IMR-90 (cell line): ENCODE measurements at regions not wholly inside any gene's neighbourhood (a gene's known extent, or its start where the extent isn't known, plus 50 kb on each side); places are given as distances from the start of the nearest gene placed in this dataset.

Source experiments
- ATAC-seq: fragments of 200-7000 bp; cut with Tn5 transposase; 2 replicates; pipeline ENCODE4 v1.9.1; 2020; ENCODE audit warnings: low read depth, mild to moderate bottlenecking, moderate library complexity
- BruUV-seq: library from RNA; stranded (reverse); fragments of 400-500 nt; replicated peaks from 2 replicates; lab custom pipeline; 2021; lab: Mats Ljungman, UMichigan
- CTCF ChIA-PET: fragments of 300-600 bp; formaldehyde crosslinking; extraction: SDS; loops from one replicate; lab custom pipeline; 2021; ENCODE audit warnings: antibody characterized with exemption; lab: Yijun Ruan, JAX
- POLR2A ChIA-PET: fragments of 300-600 bp; sonication (Branson Sonifier 250); formaldehyde crosslinking; loops from one replicate; lab custom pipeline; 2022; ENCODE audit warnings: antibody characterized with exemption; ENCODE audit not compliant: unreplicated experiment; lab: Charles Lee
- DNase-seq: peaks from one replicate; pipeline ENCODE4 v3.0.0; 2013
- H2AFZ ChIP-seq: replicated peaks from 2 replicates; pipeline ENCODE3; 2013; ENCODE audit warnings: low read length, mild to moderate bottlenecking; ENCODE audit not compliant: poor library complexity
- H2AK5ac ChIP-seq: 2 replicates; pipeline ENCODE4 v1.6.1; 2013; ENCODE audit warnings: low read depth, low read length, inconsistent platforms
- H2AK9ac ChIP-seq: replicated peaks from 2 replicates; pipeline ENCODE3; 2013; ENCODE audit warnings: mild to moderate bottlenecking, low read depth, low read length, moderate library complexity; ENCODE audit not compliant: poor library complexity
- H2BK120ac ChIP-seq: 2 replicates; pipeline ENCODE4 v1.6.1; 2013; ENCODE audit warnings: low read depth, low read length, inconsistent platforms
- H2BK15ac ChIP-seq: 3 replicates; pipeline ENCODE4 v1.6.1; 2013; ENCODE audit warnings: low read depth, low read length, inconsistent platforms
- H2BK20ac ChIP-seq: 2 replicates; pipeline ENCODE4 v1.6.1; 2013; ENCODE audit warnings: low read depth, mild to moderate bottlenecking, inconsistent platforms, low read length, moderate library complexity
- H2BK5ac ChIP-seq: 2 replicates; pipeline ENCODE4 v1.6.1; 2013; ENCODE audit warnings: mild to moderate bottlenecking, low read depth, low read length, inconsistent platforms; ENCODE audit not compliant: poor library complexity, severe bottlenecking
- H3K14ac ChIP-seq: replicated peaks from 2 replicates; pipeline ENCODE4 v1.6.1; 2013; ENCODE audit warnings: low read depth, low read length, inconsistent platforms
- H3K18ac ChIP-seq: 2 replicates; pipeline ENCODE4 v1.6.1; 2013; ENCODE audit warnings: low read depth, low read length, control low read depth
- H3K23ac ChIP-seq: 2 replicates; pipeline ENCODE4 v1.6.1; 2013; ENCODE audit warnings: low read depth, low read length, inconsistent platforms
- H3K27ac ChIP-seq: 2 replicates; pipeline ENCODE4 v1.5.1; 2013; ENCODE audit warnings: mild to moderate bottlenecking, control low read depth, low read length; ENCODE audit not compliant: insufficient read depth
- H3K27me3 ChIP-seq: 2 replicates; pipeline ENCODE4 v1.6.1; 2013; ENCODE audit warnings: low read length; ENCODE audit not compliant: control insufficient read depth, insufficient read depth
- H3K36me3 ChIP-seq: 2 replicates; pipeline ENCODE4 v1.6.1; 2013; ENCODE audit warnings: low read length, mixed read lengths; ENCODE audit not compliant: control insufficient read depth, insufficient read depth
- H3K4ac ChIP-seq: 2 replicates; pipeline ENCODE4 v1.6.1; 2013; ENCODE audit warnings: low read depth, low read length, inconsistent platforms
- H3K4me1 ChIP-seq: 2 replicates; pipeline ENCODE4 v1.6.1; 2013; ENCODE audit warnings: low read length, mixed read lengths; ENCODE audit not compliant: control insufficient read depth, insufficient read depth
- H3K4me2 ChIP-seq: 2 replicates; pipeline ENCODE4 v1.6.1; 2013; ENCODE audit warnings: low read depth, mild to moderate bottlenecking, control low read depth, low read length, moderate library complexity
- H3K4me3 ChIP-seq: 2 replicates; pipeline ENCODE4 v1.5.1; 2013; ENCODE audit warnings: low read depth, mild to moderate bottlenecking, control low read depth, low read length, moderate library complexity; ENCODE audit not compliant: insufficient read depth
- H3K56ac ChIP-seq: 2 replicates; pipeline ENCODE4 v1.6.1; 2013; ENCODE audit warnings: low read length, inconsistent platforms; ENCODE audit not compliant: insufficient read depth; ENCODE audit errors: extremely low read depth
- H3K79me1 ChIP-seq, 2 experiments: 2 replicates each; pipeline ENCODE4 v1.6.1; 2013; ENCODE audit warnings: low read length in 2 of 2, inconsistent platforms in 1 of 2, low read depth in 1 of 2
- H3K9ac ChIP-seq: 2 replicates; pipeline ENCODE4 v1.6.1; 2013; ENCODE audit warnings: low read depth, low read length, control low read depth
- H3K9me1 ChIP-seq: 2 replicates; pipeline ENCODE4 v1.6.1; 2013; ENCODE audit warnings: low read length, inconsistent platforms; ENCODE audit not compliant: insufficient read depth
- H3K9me3 ChIP-seq: 2 replicates; pipeline ENCODE4 v1.6.1; 2013; ENCODE audit warnings: low read length; ENCODE audit not compliant: control insufficient read depth, insufficient read depth
- H4K20me1 ChIP-seq: 2 replicates; pipeline ENCODE4 v1.6.1; 2013; ENCODE audit warnings: low read length, inconsistent platforms; ENCODE audit not compliant: insufficient read depth
- H4K5ac ChIP-seq: 2 replicates; pipeline ENCODE4 v1.6.1; 2013; ENCODE audit warnings: mild to moderate bottlenecking, low read depth, low read length, control low read depth
- H4K8ac ChIP-seq, 2 experiments: 2 replicates each; pipeline ENCODE4 v1.6.1; 2013; ENCODE audit warnings: low read depth in 2 of 2, low read length in 2 of 2, control low read depth in 1 of 2, inconsistent platforms in 1 of 2
- H4K91ac ChIP-seq: 2 replicates; pipeline ENCODE4 v1.6.1; 2013; ENCODE audit warnings: low read depth, low read length, inconsistent platforms; ENCODE audit not compliant: insufficient read depth
- BHLHE40 ChIP-seq: fragments of 150-350 bp; IDR thresholded peaks from 2 replicates; pipeline ENCODE4 v1.6.1; 2016; ENCODE audit warnings: mild to moderate bottlenecking, low read depth, low read length
- CEBPB ChIP-seq: IDR thresholded peaks from 2 replicates; pipeline ENCODE4 v1.6.1; 2012; ENCODE audit warnings: low read depth, low read length, improper control_type of control experiment
- CHD1 ChIP-seq: IDR thresholded peaks from 2 replicates; pipeline ENCODE4 v1.6.1; 2012; ENCODE audit warnings: low read depth, low read length, improper control_type of control experiment
- CTCF ChIP-seq: conservative IDR thresholded peaks from 2 replicates; pipeline ENCODE4 v1.5.1; 2012; ENCODE audit warnings: mild to moderate bottlenecking, low read depth, low read length, improper control_type of control experiment
- FOS ChIP-seq: fragments of 150-350 bp; IDR thresholded peaks from 2 replicates; pipeline ENCODE4 v1.6.1; 2016; ENCODE audit warnings: low read depth, low read length
- MAZ ChIP-seq: IDR thresholded peaks from 2 replicates; pipeline ENCODE4 v1.6.1; 2012; ENCODE audit warnings: low read depth, mild to moderate bottlenecking, low read length, improper control_type of control experiment, moderate library complexity, borderline replicate concordance
- MXI1 ChIP-seq: IDR thresholded peaks from 2 replicates; pipeline ENCODE4 v1.6.1; 2012; ENCODE audit warnings: low read depth, mild to moderate bottlenecking, low read length, moderate library complexity, borderline replicate concordance
- NFE2L2 ChIP-seq: fragments of 150-350 bp; IDR thresholded peaks from 2 replicates; pipeline ENCODE4 v1.6.1; 2016; ENCODE audit warnings: low read depth, mild to moderate bottlenecking, low read length
- POLR2A ChIP-seq: IDR thresholded peaks from 2 replicates; pipeline ENCODE4 v1.6.1; 2012; ENCODE audit warnings: mild to moderate bottlenecking, low read depth, low read length
- RAD21 ChIP-seq: IDR thresholded peaks from 2 replicates; pipeline ENCODE4 v1.6.1; 2012; ENCODE audit warnings: low read length, improper control_type of control experiment
- RCOR1 ChIP-seq: IDR thresholded peaks from 2 replicates; pipeline ENCODE4 v1.6.1; 2012; ENCODE audit warnings: mild to moderate bottlenecking, low read length, improper control_type of control experiment; ENCODE audit not compliant: insufficient replicate concordance
- RFX5 ChIP-seq: IDR thresholded peaks from 2 replicates; pipeline ENCODE4 v1.8.0; 2012; ENCODE audit warnings: low read depth, mild to moderate bottlenecking, low read length, moderate library complexity
- SMC3 ChIP-seq: fragments of 150-350 bp; IDR thresholded peaks from 2 replicates; pipeline ENCODE4 v1.6.1; 2016; ENCODE audit warnings: low read depth, mild to moderate bottlenecking, antibody characterized with exemption, low read length, moderate library complexity
- USF2 ChIP-seq: fragments of 150-350 bp; IDR thresholded peaks from 2 replicates; pipeline ENCODE4 v1.6.1; 2017; ENCODE audit warnings: mild to moderate bottlenecking, antibody characterized with exemption, low read length, low read depth
- WGBS, 2 experiments: methylation state at CpG; one replicate each; pipeline versions ENCODE4 v1.1.5 to v1.1.7; 2013; ENCODE audit warnings: missing lambda C conversion rate in 2 of 2; ENCODE audit not compliant: insufficient read length in 1 of 2; ENCODE audit errors: extremely low coverage in 2 of 2; 5-methylcytosine and 5-hydroxymethylcytosine counted together
- dilution Hi-C: fragments of 300-500 bp; cut with HindIII; formaldehyde crosslinking; loops from one replicate; pipeline ENCODE4 v1.14.3; 2018; ENCODE audit warnings: low sequenced_read_pairs; ENCODE audit not compliant: unreplicated experiment
- in situ Hi-C: fragments of 300-500 bp; cut with MboI; formaldehyde crosslinking; loops from 3 replicates; pipeline ENCODE4 v1.14.3; 2019; ENCODE audit warnings: low sequenced_read_pairs, inconsistent platforms, mixed read lengths
- intact Hi-C: fragments of 100-400 bp; cut with micrococcal nuclease; formaldehyde crosslinking; loops from 2 replicates; pipeline ENCODE4 v1.10.0; 2022
- TF ChIP-seq, protein P1 (sequence below): fragments of 150-350 bp; IDR thresholded peaks from 2 replicates; pipeline ENCODE4 v1.6.1; 2016; ENCODE audit warnings: low read depth, mild to moderate bottlenecking, low read length, moderate library complexity, borderline replicate concordance

DNA sequence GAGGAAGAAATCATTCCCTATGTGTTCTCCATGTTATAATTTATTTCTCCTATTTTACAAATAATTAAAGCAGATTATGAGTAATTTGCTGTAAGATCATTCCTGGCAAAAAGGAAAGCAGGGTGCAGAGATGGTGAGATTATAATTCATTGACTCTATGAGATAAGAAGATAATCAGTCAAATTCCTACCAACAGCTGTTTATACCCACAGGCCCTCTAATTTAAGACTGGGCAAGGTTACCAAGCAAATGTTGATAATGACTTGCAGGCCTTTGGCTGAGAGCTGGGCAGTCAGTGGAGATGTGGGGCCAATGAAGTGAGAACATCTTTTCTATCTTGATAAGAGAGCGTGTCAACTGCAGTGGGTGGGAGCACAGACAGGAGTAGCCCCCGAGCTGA lies 222.7 kb downstream of the ICE1 start:
- no peak for ATAC-seq

More for the DNA sequence above, 222.7 kb downstream of the ICE1 start:
- Histone ChIP-seq H2BK20ac (no peak overlapping the region), H2BK5ac (no peak overlapping the region), H2AK5ac (no peak overlapping the region), H2AK9ac (no peak overlapping the region), H3K4me1 (no peaks in the 10 kb centered on the region), H2BK15ac (no peak overlapping the region), H3K23ac (no peak overlapping the region), H3K56ac (no peak overlapping the region), H3K9ac (no peak overlapping the region), H3K18ac (no peak overlapping the region), H4K5ac (no peak overlapping the region), H3K4ac (no peak overlapping the region), H3K9me3 (peaks cover 32% of the 10 kb centered on the region), H4K8ac (no peak overlapping the region), H3K36me3 (no peaks in the 10 kb centered on the region), H2BK120ac (no peak overlapping the region), H4K91ac (no peak overlapping the region), H3K4me3 (no peak overlapping the region), H3K9me1 (no peaks in the 10 kb centered on the region), H3K14ac (no peak overlapping the region), H2AFZ (no peak overlapping the region), H3K27ac (no peak overlapping the region), H4K20me1 (no peaks in the 10 kb centered on the region), H3K4me2 (no peak overlapping the region), H3K27me3 (no peaks in the 10 kb centered on the region), H3K79me1 (no peaks in the 10 kb centered on the region)
- intact Hi-C loops (no loop called here), in situ Hi-C loops (no loop called here), dilution Hi-C loops (no loop called here)
- ChIA-PET POLR2A (no interaction called here), CTCF (no interaction called here)
- TF ChIP-seq MAZ (no peak), USF2 (no peak), RCOR1 (no peak), NFE2L2 (no peak), CEBPB (no peak), CHD1 (no peak), RFX5 (no peak), BHLHE40 (no peak), CTCF (no peak), MXI1 (no peak), SMC3 (no peak), RAD21 (no peak), FOS (no peak), POLR2A (no peak)
- TF ChIP-seq, protein P1, sequence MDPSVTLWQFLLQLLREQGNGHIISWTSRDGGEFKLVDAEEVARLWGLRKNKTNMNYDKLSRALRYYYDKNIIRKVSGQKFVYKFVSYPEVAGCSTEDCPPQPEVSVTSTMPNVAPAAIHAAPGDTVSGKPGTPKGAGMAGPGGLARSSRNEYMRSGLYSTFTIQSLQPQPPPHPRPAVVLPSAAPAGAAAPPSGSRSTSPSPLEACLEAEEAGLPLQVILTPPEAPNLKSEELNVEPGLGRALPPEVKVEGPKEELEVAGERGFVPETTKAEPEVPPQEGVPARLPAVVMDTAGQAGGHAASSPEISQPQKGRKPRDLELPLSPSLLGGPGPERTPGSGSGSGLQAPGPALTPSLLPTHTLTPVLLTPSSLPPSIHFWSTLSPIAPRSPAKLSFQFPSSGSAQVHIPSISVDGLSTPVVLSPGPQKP: no peak
- WGBS, 2 experiments: 21% methylated on average over 2 of the region's 2 CpGs; no CpG with 5 or more reads in 1 of the 2 experiments
- no TSS peak for BruUV-seq
- no peak for DNase-seq
